Stimulated activated CD8-positive, alpha-beta memory T cell treated with anti-CD3 and anti-CD28 coated beads, Interleukin-15, amount 100 ng/mL, for 4 hours (primary cell): ENCODE measurements at regions not wholly inside any gene's neighbourhood (a gene's known extent, or its start where the extent isn't known, plus 50 kb on each side); places are given as distances from the start of the nearest gene placed in this dataset.
"Not testable (repeated sequence)": the region's sequence is repeated elsewhere in the genome, so short reads cannot be mapped to it uniquely, and the experiment has no call there.

Experiments
- DNase-seq, 2 donors: peaks; one replicate each; pipeline ENCODE4 v3.0.0-alpha.2; 2020; ENCODE audit warnings: low read depth in 2 of 2

DNA sequence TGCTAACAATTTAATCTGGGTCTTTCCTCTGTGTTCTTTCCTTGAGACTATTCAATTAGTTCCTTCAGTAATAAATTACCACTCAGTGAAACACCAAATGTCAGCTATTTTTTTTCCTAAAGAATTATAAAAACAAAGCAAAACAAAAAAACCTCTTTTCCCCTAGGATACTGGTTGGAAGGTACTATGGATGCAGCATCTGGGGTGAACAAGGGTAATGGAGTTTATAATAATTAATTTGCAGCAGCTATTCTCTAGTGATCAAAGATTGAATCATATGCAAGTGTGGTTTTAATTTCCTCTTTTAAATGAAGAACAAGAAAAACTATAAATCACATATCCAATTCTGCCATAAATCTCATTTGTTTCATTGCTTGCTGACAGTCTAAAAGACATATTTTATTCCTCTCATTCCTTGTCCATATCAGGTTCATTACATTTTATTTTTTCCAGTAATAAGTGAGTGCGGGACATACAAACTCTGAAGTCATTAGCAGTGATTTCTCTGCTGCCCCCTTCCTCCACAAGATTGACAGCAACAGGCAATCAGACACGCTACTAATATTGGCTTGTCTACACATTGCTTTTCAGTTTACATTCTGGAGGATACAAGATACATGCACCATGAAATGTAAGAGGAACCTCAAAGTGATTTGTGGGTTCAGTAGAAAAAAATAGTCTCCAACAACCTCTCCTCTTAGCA lies 1093.4 kb upstream of the SLIT2 start:
- DNase-seq: no peak

DNA sequence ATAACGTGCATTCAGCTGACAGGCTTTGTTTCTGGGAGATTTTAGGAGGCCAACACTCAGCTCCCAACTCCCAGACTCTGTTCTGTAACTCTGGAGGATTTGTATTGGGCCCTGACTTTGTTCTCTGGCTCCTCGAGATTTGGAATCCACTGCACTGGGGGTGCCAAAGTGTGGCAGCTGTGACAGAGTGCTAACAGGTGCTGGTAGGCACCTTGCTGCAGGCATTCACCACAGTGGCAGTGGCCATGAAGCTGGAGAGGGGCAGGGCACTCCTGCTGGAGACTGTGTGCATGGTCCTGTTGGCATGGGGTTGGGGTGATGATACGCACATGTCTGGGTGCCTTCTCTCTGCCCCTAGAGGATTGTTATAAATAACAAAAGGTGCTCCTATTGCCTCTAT lies 1094.9 kb upstream of the SLIT2 start:
- DNase-seq: no peak

DNA sequence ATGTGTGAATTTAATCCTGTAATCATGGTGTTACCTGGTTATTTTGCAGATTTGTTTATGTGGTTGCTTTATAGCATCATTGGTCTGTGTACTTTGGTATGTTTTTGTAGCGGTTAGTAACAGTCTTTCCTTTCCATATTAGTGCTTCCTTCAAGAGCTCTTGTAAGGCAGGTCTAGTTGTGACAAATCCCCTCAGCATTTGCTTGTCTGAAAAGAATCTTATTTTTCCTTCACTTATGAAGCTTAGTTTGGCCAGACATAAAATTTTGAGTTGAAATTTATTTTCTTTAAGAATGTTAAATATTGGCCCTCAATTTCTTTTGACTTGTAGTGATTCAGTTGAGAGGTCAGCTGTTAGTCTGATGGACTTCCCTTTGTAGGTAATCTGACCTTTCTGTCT lies 1096.1 kb upstream of the SLIT2 start:
- no peak for DNase-seq

DNA sequence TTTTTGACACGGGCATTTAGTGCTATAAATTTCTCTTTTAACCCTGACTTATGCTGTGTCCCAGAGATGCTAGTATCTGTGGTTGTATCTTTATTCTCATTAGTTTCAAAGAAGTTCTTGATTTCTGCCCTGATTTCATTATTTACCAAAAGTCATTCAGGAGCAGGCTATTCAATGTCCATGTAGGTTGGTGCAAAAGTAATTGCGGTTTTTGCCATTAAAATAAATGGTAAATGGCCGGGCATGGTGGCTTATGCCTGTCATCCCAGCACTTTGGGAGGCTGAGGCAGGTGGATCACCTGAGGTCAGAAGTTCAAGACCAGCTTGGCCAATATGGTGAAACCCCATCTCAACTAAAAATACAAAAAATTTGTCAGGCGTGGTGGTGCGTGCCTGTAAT lies 1097.4 kb upstream of the SLIT2 start:
- not testable (repeated sequence) for DNase-seq

DNA sequence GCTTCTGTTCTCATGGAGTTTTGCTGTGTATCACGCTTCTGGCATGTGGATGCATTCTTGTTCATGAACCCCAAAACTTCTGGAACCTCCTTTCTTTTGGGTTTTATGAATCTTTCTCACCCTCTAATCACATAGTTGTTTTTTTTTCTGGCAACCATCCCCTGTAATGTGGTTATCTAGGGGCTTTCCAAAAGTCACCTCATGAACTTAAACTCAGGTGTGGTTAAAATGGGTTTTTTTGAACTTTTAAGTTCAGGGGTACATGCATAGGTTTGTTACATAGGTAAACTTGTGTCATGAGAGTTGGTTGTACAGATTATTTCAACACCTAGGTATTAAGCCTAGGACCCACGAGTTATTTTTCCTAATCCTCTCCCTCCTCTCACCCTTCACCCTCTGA lies 1099.4 kb upstream of the SLIT2 start:
- DNase-seq: no peak

DNA sequence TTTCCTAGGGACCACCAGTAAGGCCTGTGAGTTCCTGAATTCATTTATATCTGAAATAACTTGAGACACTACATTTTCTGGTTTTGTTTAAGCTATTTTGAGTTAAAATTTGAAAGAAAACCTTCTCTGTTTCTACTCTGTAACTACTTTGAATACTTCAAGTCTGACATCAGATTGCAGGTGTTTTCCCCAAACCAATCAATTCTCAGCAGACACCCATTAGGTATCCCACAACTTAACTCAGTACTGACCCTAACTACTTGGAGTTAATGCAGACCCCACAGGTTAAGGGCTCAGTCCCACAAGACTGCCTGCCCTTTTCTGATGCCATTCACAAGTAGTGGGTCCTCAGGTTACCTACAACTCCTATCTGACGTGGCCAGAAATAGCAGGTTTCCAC lies 1100.0 kb upstream of the SLIT2 start:
- DNase-seq: no peak

DNA sequence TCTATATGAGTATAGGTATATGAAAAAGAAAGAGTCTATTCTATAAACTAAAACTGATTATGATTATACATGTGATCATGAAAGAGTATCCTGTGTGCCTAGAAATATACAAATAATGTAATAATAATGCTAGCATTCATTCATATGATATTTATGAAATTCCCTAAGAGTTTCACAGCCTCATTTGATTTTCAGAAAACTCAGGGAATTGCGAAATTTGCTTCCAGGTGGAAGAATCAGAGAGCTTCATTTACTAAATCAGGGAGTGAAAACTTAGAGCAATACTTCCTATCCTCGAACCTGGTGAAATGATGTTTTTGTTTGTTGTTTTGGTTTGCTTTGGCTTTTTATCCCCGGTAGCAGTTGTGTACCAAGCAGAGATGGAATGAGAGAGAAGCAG lies 1105.7 kb upstream of the SLIT2 start:
- DNase-seq: no peak

DNA sequence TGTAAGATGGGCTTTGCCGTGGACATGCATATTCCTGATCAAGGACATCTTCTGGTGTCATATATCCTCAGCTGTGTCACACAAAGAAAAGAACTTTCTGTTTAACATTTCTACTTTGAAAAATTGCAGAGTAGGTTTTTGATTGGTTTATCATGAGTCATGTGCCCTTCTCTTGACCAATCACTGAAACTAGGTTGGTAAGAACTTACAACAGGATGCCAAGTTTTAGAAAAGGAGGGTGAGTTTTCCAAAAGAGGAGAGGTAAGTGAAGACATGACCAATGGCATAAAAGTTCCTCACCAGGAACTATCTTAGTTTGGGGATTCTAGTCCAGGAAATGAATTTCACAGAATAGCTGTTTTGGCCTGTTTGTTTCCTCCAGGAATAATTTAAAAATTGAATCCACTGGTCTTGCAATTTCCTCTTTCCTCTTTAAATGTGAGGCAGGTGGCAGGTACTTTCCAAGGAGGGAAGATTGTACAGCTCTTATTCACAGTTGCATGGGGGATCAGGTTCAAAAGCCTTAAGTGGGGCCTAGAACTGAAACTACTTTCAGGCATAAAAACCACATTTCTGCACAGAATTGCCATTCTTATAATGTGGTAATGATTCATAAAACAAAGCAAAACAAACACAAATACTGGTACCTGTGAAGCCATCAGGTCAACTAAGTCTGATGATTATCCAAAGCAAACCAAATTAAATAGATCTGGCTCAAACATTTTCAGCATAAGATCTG lies 1114.5 kb upstream of the LCORL start:
- no peak for DNase-seq

DNA sequence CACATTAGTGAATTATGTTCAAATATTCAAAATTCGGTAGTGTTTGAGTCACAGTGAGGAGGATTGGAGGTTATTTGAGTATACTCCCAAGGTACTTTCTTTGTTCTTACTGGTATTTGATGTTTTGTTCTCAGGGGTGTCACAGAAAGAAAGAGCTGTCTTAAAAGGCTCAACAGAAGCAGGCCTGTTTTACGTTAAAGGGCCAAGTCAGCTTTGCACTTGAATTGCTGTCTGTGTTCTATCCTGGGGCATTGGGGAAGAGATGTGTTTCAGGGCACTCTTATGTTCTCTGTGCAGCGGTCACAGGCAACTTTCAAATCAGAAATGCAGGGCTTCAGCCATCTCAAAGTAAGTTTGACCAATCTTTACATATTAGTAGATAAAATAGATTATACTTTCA lies 1113.1 kb upstream of the LCORL start:
- no peak for DNase-seq

DNA sequence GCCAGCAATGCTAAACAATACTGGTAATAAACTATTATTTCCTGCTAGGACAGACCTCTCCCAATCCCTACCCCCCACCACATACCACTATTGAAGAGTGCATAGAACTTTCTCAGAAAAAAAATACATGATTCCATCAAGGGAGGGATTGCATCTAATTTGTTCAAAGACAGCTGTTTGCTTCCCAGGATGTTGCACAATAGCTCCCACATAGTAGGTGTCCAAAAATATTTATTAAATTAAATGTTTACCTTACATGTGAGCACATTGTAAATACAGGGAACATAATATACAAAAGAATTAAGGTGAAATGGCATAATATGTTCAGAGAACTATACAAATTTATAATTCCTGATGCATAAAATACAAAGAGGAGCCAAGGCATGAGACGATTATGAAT lies 1111.8 kb upstream of the LCORL start:
- no peak for DNase-seq

DNA sequence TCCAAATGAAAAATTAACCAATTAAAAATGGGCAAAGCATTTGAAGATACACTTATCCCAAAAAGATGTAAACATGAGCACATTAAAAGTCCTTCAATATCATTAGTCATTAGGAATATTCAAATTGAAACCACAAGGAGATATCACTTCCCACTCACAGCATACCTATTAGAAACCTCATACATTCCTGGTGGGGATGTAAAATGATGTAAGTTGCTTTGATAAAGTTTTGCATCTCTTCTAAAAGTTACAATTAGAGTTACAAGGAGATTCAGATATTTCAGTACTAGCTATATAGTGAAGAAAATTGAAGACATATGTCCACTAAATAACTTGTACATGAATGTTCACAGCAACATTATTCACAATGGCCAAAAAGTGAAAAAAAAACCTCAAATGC lies 1109.3 kb upstream of the LCORL start:
- no peak for DNase-seq

DNA sequence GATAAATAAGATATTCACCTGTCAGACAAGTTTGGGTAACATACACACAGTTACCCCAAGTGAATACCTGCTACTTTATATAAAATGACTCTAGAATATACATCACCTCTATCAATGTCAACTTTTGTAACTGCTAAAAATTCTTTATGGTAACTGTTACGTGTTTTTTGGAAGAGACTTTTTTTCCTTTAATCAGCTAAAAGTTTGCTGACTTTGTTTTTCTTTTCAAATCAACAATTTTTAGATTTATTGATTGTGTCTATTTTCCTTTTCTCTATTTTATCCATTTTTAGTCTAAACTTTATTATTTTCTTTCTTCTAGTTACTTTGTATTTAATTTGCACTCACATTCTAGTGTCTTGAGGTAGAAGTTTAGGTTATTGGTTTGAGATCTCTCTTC lies 1106.6 kb upstream of the LCORL start:
- no peak for DNase-seq

DNA sequence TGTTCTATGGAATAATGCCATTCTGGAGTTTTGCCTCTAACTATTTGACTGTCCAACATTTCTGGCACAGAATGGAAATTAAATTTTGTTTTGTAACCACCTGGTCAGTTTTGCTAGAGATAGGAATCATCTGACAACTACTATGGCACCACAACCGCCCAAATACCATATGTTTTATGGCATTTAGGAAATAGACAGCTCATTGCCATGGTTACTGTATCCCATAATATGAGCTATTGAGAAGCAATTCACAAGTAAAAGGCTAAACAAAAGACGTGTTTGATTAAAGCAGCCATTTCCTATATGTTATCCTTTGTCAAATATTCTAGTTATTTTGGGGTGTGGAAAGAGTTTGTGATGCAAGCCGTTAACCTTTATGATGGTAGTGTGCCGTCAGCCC lies 1105.3 kb upstream of the LCORL start:
- DNase-seq: no peak

DNA sequence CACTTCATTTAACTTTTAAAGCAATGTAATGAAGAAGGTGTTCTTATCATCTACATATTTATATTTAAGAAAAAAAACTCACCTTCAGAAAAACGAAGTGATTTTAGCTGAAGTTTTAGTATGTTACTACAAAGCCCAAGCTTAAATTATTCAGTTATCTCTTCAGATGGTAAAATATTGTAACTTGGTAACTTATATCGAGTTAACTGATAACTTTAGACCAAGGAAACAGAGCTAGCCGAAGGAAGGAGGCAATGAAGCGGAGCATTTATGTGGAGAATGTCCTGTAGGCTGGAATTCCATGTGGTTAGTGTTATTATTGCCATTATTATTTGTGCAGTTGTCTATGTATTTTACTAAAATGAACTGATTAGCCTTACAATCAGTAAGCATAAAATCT lies 1102.1 kb upstream of the LCORL start:
- DNase-seq: no peak

DNA sequence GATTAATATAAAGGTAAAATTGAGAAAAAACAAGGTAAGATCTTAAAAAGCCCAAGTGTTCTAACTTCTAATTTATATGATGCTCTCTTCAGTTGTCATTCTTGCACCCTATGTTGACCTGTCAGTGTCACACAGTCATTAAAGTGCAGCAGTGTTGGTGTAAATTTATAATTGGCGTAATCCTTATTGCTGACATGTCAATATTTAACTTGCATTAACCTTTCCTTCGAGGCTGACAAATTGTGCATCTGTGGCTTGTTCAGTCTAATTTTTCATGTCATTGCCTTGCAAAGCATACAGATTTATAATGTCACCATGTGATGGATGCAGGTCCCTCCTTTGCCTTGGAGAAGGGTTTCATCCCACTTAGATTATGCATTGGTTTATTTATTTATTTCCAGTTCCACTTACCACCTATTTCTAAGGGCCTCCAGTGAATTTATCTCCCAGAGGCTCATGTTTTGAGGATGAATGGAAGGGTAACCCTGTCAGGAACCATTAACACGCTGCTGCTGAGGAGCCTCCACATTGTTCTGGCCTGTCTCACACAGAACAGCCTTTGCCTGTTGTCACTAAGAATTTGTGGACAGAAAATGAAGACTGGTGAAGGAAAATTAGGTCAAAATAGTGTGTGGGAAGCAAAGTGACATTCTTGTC lies 1098.5 kb upstream of the LCORL start:
- no peak for DNase-seq

DNA sequence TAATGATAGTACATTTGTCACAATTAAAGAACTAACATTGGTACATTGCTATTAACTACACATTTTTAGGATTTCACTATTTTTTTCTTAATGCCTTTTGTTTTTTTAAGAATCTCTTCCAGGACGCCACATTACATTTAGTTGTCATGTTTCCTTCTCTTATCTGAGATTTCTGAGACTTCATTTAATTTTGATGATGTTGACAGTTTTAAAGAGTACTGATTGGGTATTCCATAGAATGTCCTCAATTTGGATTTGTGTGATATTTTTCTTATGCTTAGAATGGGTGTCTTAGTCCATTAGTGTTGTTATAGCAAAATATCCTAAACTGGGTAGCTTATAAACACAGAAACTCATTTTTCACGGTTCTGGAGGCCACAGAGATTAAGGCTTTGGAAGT lies 1095.5 kb upstream of the LCORL start:
- DNase-seq: no peak

DNA sequence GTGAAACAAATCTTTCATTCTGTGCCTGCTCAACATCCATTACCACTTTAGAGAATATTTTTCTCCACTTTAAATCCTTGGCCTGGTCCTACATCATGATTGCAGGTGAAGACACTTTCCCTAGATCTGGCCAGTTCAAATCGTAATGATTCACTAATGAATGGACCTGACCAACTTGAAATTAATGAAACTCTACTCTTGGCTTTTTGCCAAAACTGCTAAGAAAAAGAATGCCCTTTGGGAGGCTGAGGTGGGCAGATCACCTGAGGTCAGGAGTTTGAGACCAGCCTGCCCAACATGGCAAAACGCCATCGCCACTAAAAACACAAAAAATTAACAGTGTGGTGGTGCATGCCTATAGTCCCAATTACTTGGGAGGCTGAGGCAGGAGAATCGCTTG lies 1082.6 kb upstream of the LCORL start:
- DNase-seq: no peak

DNA sequence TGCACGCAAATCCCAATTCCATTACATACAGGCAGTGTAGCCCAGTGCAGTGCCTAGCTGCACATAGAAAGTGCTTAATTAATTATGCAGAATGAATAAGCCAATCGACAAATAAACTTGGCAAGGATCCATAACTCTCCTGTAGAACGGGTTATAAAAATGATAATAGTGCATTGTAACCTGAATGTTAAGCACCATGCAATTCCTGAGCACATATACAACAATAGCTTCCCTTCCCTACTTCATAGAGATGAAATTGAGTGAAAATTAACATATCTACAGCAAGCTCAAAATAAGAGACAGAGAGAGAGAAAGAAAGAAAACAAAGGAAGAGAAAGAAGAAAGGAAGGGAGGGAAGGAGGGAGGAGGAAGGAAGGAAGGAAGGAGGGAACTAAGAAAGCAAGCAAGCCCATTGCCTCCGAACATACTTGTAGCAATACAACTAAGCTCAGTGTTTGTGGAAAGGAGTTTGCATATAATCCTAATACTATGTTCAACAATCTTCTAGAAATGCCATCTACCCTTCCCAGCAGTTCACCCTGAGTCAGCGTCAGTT lies 1074.0 kb upstream of the LCORL start:
- no peak for DNase-seq

DNA sequence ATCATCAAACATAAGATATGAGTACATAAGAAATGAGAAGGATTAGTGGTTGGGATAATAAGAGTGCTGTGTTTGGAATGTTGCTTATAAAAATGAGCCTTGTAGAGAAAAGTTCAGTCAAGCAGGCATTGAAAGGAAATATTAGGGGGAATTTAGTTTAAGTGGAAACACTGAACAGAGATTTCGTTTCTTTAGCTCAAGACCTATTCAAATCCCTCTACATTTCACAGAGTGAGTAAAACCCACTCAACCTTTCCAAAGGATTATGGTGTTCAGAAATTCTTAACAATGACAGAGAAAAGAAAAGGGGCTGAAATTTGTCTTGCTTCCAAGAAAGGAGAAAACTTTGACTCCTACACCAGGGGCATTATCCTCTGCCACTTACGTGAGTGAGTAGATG lies 1072.4 kb upstream of the LCORL start:
- DNase-seq: no peak

DNA sequence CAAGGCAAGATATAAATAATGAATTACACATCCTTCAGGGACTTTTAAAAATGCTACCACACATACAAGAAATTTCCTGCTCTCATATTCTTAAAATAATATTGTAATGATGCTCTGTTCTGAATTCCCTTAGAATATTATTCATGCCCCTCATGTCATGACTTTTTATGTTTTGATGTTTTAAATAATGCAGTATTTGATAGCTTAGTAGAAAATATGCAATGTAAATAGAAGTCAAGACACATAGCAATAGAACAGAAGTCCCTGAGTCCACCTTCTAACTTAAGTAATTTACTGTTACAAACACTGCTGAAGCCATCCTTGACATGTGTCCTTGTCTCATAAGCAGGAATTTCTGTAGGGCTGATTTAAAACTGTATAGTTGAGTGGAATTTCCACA lies 1071.2 kb upstream of the LCORL start:
- DNase-seq: no peak

DNA sequence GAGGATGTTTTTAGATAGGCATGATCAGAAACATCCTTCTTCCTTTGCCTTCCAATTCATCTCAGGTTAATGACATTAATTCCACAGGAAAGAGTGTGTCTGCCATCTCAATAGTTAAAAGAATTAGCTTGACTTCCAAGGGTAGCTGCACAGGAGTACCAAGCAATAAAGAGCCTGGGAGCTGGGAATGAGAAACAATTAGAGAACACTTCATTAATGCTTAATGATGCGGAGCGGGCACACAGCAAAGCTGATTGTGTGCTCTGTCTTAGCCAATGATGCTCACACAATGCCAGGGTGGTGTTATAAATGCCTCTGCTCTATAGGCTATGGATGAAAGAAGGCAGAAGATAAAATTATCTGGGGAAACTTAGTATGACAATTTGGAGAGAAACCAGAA lies 1052.5 kb upstream of the LCORL start:
- DNase-seq: no peak

DNA sequence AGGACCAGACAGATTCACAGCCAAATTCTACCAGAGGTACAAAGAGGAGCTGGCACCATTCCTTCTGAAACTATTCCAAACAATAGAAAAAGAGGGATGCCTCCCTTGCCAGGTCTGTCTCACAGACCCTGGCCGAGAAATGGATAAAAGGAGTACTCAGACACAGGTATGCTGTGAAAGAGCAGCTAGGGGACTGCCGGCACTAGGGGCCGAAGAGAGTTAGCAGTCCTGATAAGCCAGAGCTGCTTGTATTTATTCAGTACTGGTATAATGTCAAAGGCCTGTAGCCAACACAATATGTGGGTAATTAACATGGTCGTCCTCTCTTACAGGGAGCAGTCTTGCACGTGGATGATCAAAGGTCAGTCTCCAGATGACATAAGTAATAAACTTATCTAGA lies 1042.1 kb upstream of the LCORL start:
- no peak for DNase-seq

DNA sequence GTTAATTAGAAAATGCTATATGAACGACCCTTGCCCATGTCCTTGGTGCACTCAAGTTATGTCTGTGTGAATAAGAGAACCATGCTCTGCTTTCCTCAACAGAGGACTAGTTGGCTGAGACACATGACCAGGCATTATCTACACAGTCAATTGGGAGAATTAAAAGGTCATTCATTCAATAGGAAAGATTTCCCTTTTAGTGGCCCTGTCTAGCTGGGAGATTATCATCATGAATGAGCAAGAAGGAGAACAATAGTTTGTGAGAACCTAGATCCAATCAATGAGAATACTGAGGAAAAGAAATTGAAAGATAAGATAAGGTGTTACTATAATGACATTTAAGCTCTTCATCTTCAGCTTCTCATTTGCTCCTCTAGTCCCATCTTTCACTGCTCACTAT lies 1033.4 kb upstream of the LCORL start:
- DNase-seq: no peak
